LNCAP (cell line): ENCODE measurements at regions not wholly inside any gene's neighbourhood (a gene's known extent, or its start where the extent isn't known, plus 50 kb on each side); places are given as distances from the start of the nearest gene placed in this dataset.

Experiments used
- TF ChIP-seq, protein P1 (sequence below): fragments of 450-650 bp; IDR thresholded peaks from 2 replicates; pipeline ENCODE4 v1.5.1; 2017; ENCODE audit warnings: mild to moderate bottlenecking

DNA sequence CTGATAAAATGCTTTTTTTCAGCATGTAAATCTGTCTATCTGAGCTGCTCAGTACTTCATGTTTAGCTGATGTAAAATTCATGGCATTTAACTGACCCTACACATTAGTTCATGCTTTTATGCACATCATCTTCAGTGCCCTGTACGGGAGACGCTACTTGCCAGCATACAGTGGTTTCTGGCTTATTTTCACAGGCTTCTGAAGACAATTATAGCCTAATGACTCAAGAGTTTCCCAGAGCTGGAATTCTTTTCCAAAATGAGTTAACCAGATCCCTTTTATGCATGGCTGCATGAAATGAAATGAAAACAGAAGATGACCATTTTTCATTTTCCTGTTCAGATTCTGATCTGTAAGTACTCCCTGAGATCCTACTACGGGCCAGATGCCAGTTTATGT is 1061.5 kb downstream of the ROBO2 start:
- TF ChIP-seq, protein P1, sequence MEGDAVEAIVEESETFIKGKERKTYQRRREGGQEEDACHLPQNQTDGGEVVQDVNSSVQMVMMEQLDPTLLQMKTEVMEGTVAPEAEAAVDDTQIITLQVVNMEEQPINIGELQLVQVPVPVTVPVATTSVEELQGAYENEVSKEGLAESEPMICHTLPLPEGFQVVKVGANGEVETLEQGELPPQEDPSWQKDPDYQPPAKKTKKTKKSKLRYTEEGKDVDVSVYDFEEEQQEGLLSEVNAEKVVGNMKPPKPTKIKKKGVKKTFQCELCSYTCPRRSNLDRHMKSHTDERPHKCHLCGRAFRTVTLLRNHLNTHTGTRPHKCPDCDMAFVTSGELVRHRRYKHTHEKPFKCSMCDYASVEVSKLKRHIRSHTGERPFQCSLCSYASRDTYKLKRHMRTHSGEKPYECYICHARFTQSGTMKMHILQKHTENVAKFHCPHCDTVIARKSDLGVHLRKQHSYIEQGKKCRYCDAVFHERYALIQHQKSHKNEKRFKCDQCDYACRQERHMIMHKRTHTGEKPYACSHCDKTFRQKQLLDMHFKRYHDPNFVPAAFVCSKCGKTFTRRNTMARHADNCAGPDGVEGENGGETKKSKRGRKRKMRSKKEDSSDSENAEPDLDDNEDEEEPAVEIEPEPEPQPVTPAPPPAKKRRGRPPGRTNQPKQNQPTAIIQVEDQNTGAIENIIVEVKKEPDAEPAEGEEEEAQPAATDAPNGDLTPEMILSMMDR = no peak

GRCh38 chr3:78112291-78113010 is 1072.6 kb downstream of the ROBO2 start:
- TF ChIP-seq, protein P1 = no peak

DNA sequence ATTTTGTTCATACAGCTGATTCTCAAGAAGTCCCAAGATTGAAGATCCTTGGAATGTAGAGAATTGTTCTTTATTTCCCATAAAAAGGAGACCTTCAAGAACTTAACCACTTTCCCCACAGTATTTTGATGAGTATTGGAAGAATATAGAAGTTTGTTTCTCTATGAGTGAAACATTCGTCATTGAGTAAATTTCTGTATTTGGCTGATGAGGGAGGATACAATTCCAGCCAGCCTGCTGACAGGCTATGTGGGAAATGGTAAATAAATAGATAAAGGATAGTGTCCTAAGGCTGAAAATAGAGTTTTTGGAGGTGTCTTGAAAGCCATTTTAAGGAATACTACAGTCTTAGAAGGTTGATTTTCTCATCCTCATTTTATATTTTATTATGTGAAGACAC is 1076.1 kb downstream of the ROBO2 start:
- TF ChIP-seq, protein P1 = no peak

DNA sequence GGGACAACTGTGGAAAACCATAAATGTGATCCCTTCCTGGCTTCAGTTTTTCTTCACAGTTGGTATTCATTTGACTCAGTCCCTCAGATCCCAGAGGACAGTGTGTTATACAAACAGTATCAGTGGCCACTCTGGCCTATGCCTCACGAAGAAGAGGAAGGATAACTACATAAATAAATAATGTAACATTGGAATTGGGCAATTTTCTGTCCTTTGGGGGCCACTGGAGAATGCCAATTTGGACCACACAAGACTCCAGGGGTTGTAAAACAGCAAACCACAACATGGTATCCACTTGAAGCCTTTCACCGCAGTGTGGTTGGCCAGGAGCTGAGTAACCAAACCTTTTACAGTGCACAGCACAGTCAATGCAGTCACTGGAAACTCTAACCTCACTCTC is 1077.0 kb downstream of the ROBO2 start:
- TF ChIP-seq, protein P1 = no peak

- TF ChIP-seq, protein P1 = no peak
Measured at GRCh38 chr3:78123058-78123457, 1083.2 kb downstream of the ROBO2 start.

- TF ChIP-seq, protein P1 = no peak
Measured at GRCh38 chr3:78129707-78130106, 1089.8 kb downstream of the ROBO2 start.

DNA sequence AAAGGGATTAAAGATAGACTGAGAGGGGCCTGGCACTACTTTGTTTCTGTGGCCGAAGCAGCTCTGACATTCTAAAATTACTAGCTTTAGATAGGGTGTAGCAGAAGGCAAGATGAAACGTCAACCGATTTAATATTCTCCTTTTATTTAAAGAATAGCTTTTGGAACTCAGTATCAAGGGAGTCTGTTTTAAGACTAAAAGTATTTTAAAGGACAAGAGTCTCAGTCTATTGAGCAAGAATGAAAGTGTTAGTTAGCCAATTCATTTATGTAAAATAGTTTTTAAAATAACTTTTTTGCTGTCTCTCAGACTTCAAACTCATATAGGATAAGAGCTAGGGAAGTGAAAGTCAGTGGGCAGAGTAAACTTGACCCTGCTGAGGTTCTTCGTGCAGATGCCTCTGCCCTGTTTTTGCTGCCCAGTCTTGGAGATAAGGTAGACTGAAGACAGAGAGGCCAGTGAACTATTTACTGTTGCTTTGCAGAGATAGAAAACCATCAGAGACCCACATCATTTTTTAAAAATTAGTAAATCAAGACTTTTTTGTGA is 1090.9 kb downstream of the ROBO2 start:
- TF ChIP-seq, protein P1 = no peak
